GF-D8 (cell line): ENCODE measurements at regions not wholly inside any gene's neighbourhood (a gene's known extent, or its start where the extent isn't known, plus 50 kb on each side); places are given as distances from the start of the nearest gene placed in this dataset.

Source experiments
- DNase-seq: peaks from one replicate; lab custom pipeline; 2025; lab: John Stamatoyannopoulos, UW

GRCh38 chr2:18651842-18652774 is 62.7 kb upstream of the NT5C1B start:
- no peak for DNase-seq

- DNase-seq = no peak
Observed at GRCh38 chr2:18650221-18650620, 60.9 kb upstream of the NT5C1B start.

- no peak for DNase-seq
Observed at GRCh38 chr2:18649502-18650135, 60.2 kb upstream of the NT5C1B start.

GRCh38 chr2:18648161-18648560 is 58.8 kb upstream of the NT5C1B start:
- DNase-seq = no peak

- DNase-seq = no peak
Observed at GRCh38 chr2:18647731-18648130, 58.4 kb upstream of the NT5C1B start.

- DNase-seq = no peak
Observed at GRCh38 chr2:18645315-18645714, 55.9 kb upstream of the NT5C1B start.

GRCh38 chr2:18644115-18644462 is 54.7 kb upstream of the NT5C1B start:
- DNase-seq = no peak

GRCh38 chr2:18643326-18644114 is 54.2 kb upstream of the NT5C1B start:
- no peak for DNase-seq

- DNase-seq = no peak
Observed at GRCh38 chr2:18641823-18642222, 52.5 kb upstream of the NT5C1B start.

GRCh38 chr2:18639756-18640453 is 50.5 kb upstream of the NT5C1B start:
- no peak for DNase-seq
